RWPE1 (cell line): ENCODE measurements at regions not wholly inside any gene's neighbourhood (a gene's known extent, or its start where the extent isn't known, plus 50 kb on each side); places are given as distances from the start of the nearest gene placed in this dataset.

Source experiments
- CTCF ChIA-PET: fragments of 350-600 bp; sonication (Branson Sonifier 250); formaldehyde crosslinking; extraction: SDS; loops from one replicate; lab custom pipeline; 2021; lab: Yijun Ruan, JAX
- POLR2A ChIA-PET: fragments of 400-600 bp; formaldehyde crosslinking; extraction: SDS; loops from one replicate; lab custom pipeline; 2020; ENCODE audit warnings: antibody characterized with exemption; ENCODE audit not compliant: low non-redundant PET; lab: Yijun Ruan, JAX
- DNase-seq: peaks from one replicate; pipeline ENCODE4 v3.0.0; 2012; ENCODE audit warnings: low spot score
- H3K27ac ChIP-seq: fragments of 450-650 bp; 2 replicates; pipeline ENCODE4 v1.5.1; 2017
- TF ChIP-seq, protein P1 (sequence below): fragments of 450-650 bp; conservative IDR thresholded peaks from 2 replicates; pipeline ENCODE4 v1.5.1; 2017; ENCODE audit warnings: low read depth, mild to moderate bottlenecking

DNA sequence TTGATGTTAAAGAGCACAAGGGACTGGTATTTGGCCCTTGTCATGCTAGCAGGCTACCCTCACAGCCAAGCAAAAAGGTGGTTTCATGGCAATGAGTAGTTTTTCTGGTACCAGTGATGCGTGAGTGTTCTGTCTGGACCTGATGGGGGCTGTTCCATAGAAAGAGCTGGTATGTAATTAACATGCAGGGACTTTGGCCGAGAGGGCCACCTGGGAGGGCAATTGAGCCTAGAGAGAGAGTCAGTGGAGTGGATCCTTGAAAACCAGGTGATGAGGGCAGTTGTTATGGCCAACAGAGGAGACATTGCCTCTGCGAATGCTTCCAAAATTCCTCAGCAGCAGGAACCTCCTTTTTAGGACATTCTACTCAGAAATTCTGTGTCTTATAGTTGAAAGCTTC is 383.3 kb downstream of the PSAT1 start:
- no peak for DNase-seq
- H3K27ac ChIP-seq, result no peak overlapping the region
- CTCF ChIA-PET, result no interaction called here
- TF ChIP-seq, protein P1, sequence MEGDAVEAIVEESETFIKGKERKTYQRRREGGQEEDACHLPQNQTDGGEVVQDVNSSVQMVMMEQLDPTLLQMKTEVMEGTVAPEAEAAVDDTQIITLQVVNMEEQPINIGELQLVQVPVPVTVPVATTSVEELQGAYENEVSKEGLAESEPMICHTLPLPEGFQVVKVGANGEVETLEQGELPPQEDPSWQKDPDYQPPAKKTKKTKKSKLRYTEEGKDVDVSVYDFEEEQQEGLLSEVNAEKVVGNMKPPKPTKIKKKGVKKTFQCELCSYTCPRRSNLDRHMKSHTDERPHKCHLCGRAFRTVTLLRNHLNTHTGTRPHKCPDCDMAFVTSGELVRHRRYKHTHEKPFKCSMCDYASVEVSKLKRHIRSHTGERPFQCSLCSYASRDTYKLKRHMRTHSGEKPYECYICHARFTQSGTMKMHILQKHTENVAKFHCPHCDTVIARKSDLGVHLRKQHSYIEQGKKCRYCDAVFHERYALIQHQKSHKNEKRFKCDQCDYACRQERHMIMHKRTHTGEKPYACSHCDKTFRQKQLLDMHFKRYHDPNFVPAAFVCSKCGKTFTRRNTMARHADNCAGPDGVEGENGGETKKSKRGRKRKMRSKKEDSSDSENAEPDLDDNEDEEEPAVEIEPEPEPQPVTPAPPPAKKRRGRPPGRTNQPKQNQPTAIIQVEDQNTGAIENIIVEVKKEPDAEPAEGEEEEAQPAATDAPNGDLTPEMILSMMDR, result no peak
- POLR2A ChIA-PET, result no interaction called here

DNA sequence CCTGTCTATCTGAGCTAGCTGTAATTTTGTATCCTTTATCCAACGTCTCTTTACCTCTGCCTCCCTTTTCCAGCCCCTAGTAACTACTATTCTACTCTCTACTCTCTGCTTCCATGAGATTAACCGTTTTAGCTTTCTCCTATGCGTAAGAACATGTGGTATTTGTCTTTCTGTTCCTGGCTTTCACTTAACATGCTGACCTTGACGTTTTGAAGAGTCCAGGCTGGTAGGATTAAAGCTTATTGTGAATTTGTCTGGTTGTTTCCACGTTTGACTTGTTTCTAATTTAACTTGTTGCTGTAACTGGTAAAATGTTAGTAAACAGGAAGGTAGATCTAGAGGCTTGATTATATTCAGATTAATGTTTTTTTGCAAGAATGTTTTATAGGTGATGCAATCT is 385.3 kb downstream of the PSAT1 start:
- no peak overlapping the region for H3K27ac ChIP-seq
- POLR2A ChIA-PET, result no interaction called here
- TF ChIP-seq, protein P1, result no peak
- DNase-seq, result no peak
- CTCF ChIA-PET, result no interaction called here

DNA sequence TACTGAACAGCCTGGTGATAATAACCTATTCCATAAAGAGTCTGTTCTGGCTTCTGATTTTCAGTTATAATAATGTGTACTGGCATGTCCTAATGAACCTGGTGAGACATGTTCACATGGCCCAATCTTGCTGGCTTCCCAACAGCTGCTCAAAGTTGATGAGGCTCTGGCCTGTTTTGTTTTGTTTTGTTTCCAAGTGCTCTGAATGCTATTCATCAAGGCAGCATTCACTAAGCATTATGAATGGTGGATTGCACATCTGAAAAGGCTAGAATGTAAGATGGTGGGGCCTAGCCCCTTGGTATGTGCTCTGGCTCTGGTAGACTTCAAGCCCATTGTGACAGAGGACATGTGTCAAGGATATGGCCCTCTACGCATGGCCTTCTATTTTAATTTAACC is 388.5 kb downstream of the PSAT1 start:
- CTCF ChIA-PET, result interaction anchor here (0.6 kb wide), 1 partner anchor 366 kb away, joined by 3 read pairs; no protein-coding TSS in a partner anchor
- POLR2A ChIA-PET, result no interaction called here
- no peak for DNase-seq
- no peak overlapping the region for H3K27ac ChIP-seq
- TF ChIP-seq, protein P1, result no peak

DNA sequence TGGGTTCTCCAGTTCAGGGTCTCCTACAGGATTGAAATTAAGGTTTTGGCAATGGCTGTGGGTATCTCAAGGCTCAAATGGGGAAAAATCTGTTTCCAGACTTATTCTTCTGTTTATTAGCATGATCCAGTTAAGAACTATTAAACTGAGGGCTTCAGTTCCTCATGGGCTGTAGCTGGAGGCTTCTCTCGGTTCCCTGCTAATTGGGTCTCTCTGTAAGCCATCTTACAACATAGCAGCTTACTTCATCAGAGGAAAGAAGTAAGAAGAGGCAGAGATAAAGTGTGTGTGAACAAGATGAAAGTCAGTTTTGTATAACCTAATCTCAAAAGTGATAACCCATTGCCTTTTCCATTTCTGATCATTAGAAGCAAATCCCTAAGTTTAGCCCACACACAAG is 391.9 kb downstream of the PSAT1 start:
- no peak overlapping the region for H3K27ac ChIP-seq
- ChIA-PET POLR2A (no interaction called here), CTCF (interaction anchor here (0.6 kb wide), 1 partner anchor 515 kb away, joined by 5 read pairs; no protein-coding TSS in a partner anchor)
- DNase-seq, result no peak
- TF ChIP-seq, protein P1, result no peak

DNA sequence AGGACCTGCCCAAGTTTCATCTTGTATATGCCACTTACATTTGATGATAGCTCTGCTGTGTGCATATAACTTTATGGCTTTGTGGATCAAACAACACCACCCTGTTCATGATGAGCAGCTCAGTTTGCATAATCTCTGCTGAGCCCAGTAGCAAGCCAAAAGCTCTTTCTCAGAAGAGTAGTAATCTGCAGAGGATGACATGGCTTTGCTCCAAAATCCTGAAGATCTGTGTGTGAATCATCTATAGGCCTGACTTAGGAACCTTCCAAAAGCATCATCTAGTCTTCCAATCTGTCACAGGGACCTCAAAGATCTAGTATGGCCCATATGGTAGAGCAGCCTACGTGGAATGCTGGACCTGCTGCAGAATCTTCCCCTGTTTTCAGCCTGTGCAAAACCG is 394.6 kb downstream of the PSAT1 start:
- CTCF ChIA-PET, result no interaction called here
- no peak for DNase-seq
- POLR2A ChIA-PET, result no interaction called here

DNA sequence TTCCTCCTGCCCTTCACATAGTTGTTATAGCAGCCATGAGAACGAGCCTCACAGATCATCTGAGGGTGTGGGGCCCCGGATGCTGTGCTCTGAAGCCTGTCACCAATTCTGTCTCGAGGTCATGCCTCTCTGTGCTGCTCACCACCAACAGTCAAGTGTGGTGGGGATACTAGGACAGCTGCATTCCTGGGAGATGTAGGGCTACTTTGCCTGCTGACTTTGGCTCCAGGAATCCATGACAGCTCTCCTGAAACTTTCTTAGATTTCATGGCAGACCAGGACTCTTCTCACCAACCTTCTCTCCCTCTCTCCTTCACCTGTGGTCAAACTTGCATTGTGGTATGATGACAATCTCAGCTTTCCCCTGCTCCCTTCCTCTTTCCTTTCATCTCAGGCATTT is 395.9 kb downstream of the PSAT1 start:
- H3K27ac ChIP-seq, result no peak overlapping the region
- POLR2A ChIA-PET, result no interaction called here
- CTCF ChIA-PET, result interaction anchor here (0.5 kb wide), 1 partner anchor 19 kb away, joined by 3 read pairs; no protein-coding TSS in a partner anchor
- DNase-seq, result no peak
- TF ChIP-seq, protein P1, result no peak

More for the DNA sequence above, 394.6 kb downstream of the PSAT1 start:
- TF ChIP-seq, protein P1, result no peak
- no peak overlapping the region for H3K27ac ChIP-seq

DNA sequence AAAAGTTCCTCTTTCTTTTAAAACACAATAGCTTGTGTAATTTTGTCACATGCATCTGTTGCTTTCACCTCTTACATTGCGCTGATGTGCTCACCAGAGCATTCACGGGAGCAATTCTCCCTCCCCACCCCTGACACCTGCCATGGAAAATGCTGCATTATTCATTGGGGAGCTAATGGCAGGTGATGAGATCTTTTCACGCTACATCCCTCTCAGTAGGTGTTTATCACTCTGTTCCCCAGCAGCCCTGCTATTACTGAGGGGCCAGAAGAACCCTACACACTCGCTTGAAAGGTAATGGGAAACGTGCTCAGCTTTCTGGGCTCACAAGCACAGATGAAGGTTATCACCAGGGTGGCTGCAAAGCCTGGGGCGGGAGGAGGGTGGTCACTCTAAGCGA is 398.0 kb downstream of the PSAT1 start:
- DNase-seq, result no peak
- TF ChIP-seq, protein P1, result no peak
- no peak overlapping the region for H3K27ac ChIP-seq
- POLR2A ChIA-PET, result no interaction called here
- CTCF ChIA-PET, result no interaction called here
